Karpas-422 (cell line): ENCODE measurements at regions not wholly inside any gene's neighbourhood (a gene's known extent, or its start where the extent isn't known, plus 50 kb on each side); places are given as distances from the start of the nearest gene placed in this dataset.

ENCODE experiments used
- DNase-seq: peaks from one replicate; pipeline ENCODE4 v3.0.0-alpha.2; 2015
- H2AFZ ChIP-seq: fragments of 200-600 bp; sonication (generic); 2 replicates; pipeline ENCODE4 v1.6.1; 2014; ENCODE audit warnings: antibody characterized with exemption, low read length, mixed read lengths
- H3K27ac ChIP-seq: fragments of 200-600 bp; sonication (generic); 2 replicates; pipeline ENCODE4 v1.5.1; 2014; ENCODE audit warnings: mild to moderate bottlenecking, low read length, moderate library complexity
- H3K27me3 ChIP-seq: fragments of 200-600 bp; sonication (generic); 2 replicates; pipeline ENCODE4 v1.6.1; 2014; ENCODE audit warnings: low read length, mixed read lengths
- H3K36me3 ChIP-seq: fragments of 200-600 bp; sonication (generic); 2 replicates; pipeline ENCODE4 v1.6.1; 2014; ENCODE audit warnings: low read length, mixed read lengths; ENCODE audit not compliant: insufficient read depth
- H3K4me1 ChIP-seq: fragments of 200-600 bp; sonication (generic); 2 replicates; pipeline ENCODE4 v1.6.1; 2014; ENCODE audit warnings: mild to moderate bottlenecking, low read length, mixed read lengths
- H3K4me2 ChIP-seq: fragments of 200-600 bp; sonication (generic); 2 replicates; pipeline ENCODE4 v1.6.1; 2014; ENCODE audit warnings: low read length, low read depth, mild to moderate bottlenecking; ENCODE audit not compliant: poor library complexity, severe bottlenecking
- H3K4me3 ChIP-seq: fragments of 200-600 bp; sonication (generic); 2 replicates; pipeline ENCODE4 v1.5.1; 2014; ENCODE audit warnings: mild to moderate bottlenecking, antibody characterized with exemption, low read length, mixed read lengths
- H3K79me2 ChIP-seq: fragments of 200-600 bp; sonication (generic); 2 replicates; pipeline ENCODE4 v1.6.1; 2014; ENCODE audit warnings: mild to moderate bottlenecking, low read length, mixed read lengths
- H3K9ac ChIP-seq: fragments of 200-600 bp; sonication (generic); 2 replicates; pipeline ENCODE4 v1.6.0; 2014; ENCODE audit warnings: low read length
- H3K9me2 ChIP-seq: fragments of 200-600 bp; sonication (generic), shearing (Covaris generic); replicated peaks from 2 replicates; pipeline ENCODE4 v1.6.0; 2014; ENCODE audit warnings: mild to moderate bottlenecking, low read length, moderate library complexity; ENCODE audit not compliant: insufficient read depth
- H3K9me3 ChIP-seq: fragments of 300-700, 200-600 bp; sonication (generic); 2 replicates; pipeline ENCODE4 v1.6.1; 2014; ENCODE audit warnings: low read length, mixed read lengths
- H4K20me1 ChIP-seq: fragments of 200-600 bp; sonication (generic); 2 replicates; pipeline ENCODE4 v1.6.1; 2014; ENCODE audit warnings: mild to moderate bottlenecking, antibody characterized with exemption, low read length, low read depth; ENCODE audit not compliant: insufficient read depth

- H3K4me3 ChIP-seq = no peak overlapping the region
- no peaks in the 10 kb centered on the region for H3K79me2 ChIP-seq
- H2AFZ ChIP-seq = no peak overlapping the region
- H3K9me3 ChIP-seq = peaks cover 5% of the 10 kb centered on the region; the same call in 1 of the 2 replicates
- H3K4me2 ChIP-seq = no peak overlapping the region
- DNase-seq = no peak
- no peak overlapping the region for H3K9ac ChIP-seq
- H3K27me3 ChIP-seq = 0 out of 2 replicates have a peak, but pooled peaks cover 3% of the 10 kb centered on the region
- H3K27ac ChIP-seq = no peak overlapping the region
- no peaks in the 10 kb centered on the region for H3K36me3 ChIP-seq
- no peaks in the 10 kb centered on the region for H3K9me2 ChIP-seq
- no peaks in the 10 kb centered on the region for H3K4me1 ChIP-seq
- no peaks in the 10 kb centered on the region for H4K20me1 ChIP-seq
These were observed 127.1 kb upstream of the IPO9 start for GRCh38 chr1:201701831-201702230.

DNA sequence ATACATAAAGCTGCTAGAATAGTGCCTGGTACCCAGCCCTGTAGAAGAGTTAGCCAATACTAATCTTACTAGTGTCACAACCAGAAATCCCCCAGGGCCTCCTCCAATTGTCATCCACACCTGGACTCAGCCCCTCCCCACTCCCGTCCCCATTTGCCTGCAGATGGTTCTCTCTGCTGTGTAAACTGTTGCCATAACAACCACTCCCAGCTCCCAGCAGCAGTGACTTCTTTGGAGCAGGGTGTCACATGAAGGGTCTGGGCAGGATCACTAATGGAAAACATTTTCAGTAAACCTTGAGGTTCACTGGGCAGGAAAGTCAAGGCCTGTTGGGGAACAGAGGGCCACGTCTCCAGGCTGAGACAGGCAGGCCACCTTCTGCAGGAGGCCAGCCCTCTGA lies 126.0 kb upstream of the IPO9 start:
- H4K20me1 ChIP-seq = no peaks in the 10 kb centered on the region
- DNase-seq = no peak
- no peak overlapping the region for H3K27ac ChIP-seq
- H3K79me2 ChIP-seq = no peaks in the 10 kb centered on the region
- peaks cover 5% of the 10 kb centered on the region; the same call in 1 of the 2 replicates for H3K9me3 ChIP-seq
- 0 out of 2 replicates have a peak, but pooled peaks cover 3% of the 10 kb centered on the region for H3K27me3 ChIP-seq
- H3K4me3 ChIP-seq = no peak overlapping the region
- no peak overlapping the region for H2AFZ ChIP-seq
- no peaks in the 10 kb centered on the region for H3K36me3 ChIP-seq
- H3K9ac ChIP-seq = no peak overlapping the region
- no peak overlapping the region for H3K4me2 ChIP-seq
- H3K4me1 ChIP-seq = no peaks in the 10 kb centered on the region
- H3K9me2 ChIP-seq = no peaks in the 10 kb centered on the region

DNA sequence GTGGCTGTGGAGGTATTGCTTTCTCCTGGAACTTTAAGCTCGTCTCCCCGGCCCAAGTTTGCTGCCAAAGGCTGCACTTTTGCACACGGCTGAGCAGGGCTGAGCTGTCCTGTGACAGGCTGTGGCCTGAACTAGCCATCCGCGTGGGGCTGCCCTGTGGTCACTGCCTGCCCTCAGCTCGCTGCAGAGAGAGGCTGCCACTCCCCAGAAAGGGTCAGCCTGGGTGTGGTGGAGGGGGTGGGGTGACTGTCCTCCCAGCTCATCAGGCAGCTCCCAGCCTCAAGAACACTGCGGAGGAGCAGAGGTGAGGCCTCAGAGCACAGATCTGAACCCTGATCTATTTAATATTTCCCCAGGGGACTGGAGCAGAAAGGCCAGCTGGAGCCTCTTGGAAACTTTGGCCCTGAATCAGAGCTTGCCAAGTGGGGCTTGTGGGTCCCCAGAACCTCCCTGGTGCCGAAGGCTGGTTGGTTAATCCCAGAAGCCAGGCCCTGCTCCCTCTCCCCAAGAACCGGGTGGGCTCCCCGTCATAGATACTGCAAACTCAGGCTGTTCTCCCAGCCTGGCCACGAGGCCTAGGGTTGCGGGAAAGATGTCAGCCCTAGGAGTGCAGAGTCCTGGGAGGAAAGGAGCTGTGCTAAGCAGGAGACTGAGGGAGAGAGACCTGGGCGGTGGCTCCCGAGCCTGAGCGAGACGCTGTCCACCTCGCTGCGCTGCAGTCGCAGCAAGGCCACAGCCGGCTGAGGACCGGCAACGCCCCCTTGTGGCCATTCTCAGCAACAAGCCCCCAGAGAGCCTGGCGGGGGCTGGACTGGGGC lies 125.1 kb upstream of the IPO9 start:
- no peak overlapping the region for H2AFZ ChIP-seq
- H4K20me1 ChIP-seq = no peaks in the 10 kb centered on the region
- H3K27ac ChIP-seq = no peak overlapping the region
- no peak overlapping the region for H3K4me3 ChIP-seq
- H3K9ac ChIP-seq = no peak overlapping the region
- peak; percentile 90 for DNase-seq
- H3K79me2 ChIP-seq = no peaks in the 10 kb centered on the region
- H3K9me2 ChIP-seq = no peaks in the 10 kb centered on the region
- no peaks in the 10 kb centered on the region for H3K4me1 ChIP-seq
- 0 out of 2 replicates have a peak, but pooled peaks cover 3% of the 10 kb centered on the region for H3K27me3 ChIP-seq
- peaks cover 5% of the 10 kb centered on the region; the same call in 1 of the 2 replicates for H3K9me3 ChIP-seq
- H3K4me2 ChIP-seq = no peak overlapping the region
- no peaks in the 10 kb centered on the region for H3K36me3 ChIP-seq

DNA sequence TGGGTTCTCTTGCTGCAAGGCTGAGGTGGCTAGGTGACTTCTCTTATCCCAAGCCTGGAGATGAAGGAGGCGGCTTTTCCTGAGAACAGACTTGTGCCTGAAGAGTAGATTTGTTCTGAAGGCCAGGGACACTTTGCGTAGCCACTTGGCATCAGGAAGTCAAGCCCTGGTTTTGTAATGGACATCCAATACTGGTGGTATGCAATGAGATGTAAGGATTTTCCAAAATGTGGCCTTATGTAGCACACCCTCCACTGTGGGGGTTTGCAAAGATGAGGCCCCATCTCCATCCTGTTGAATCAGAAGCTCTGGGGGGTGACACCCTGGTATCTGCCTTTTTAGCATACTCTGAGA lies 124.5 kb upstream of the IPO9 start:
- no peak for DNase-seq
- no peak overlapping the region for H3K9ac ChIP-seq
- no peaks in the 10 kb centered on the region for H3K4me1 ChIP-seq
- H3K27ac ChIP-seq = no peak overlapping the region
- no peaks in the 10 kb centered on the region for H3K36me3 ChIP-seq
- H2AFZ ChIP-seq = no peak overlapping the region
- no peaks in the 10 kb centered on the region for H4K20me1 ChIP-seq
- no peak overlapping the region for H3K4me3 ChIP-seq
- no peaks in the 10 kb centered on the region for H3K79me2 ChIP-seq
- no peak overlapping the region for H3K4me2 ChIP-seq
- H3K27me3 ChIP-seq = 0 out of 2 replicates have a peak, but pooled peaks cover 3% of the 10 kb centered on the region
- H3K9me2 ChIP-seq = no peaks in the 10 kb centered on the region
- H3K9me3 ChIP-seq = peaks cover 5% of the 10 kb centered on the region; the same call in 1 of the 2 replicates

DNA sequence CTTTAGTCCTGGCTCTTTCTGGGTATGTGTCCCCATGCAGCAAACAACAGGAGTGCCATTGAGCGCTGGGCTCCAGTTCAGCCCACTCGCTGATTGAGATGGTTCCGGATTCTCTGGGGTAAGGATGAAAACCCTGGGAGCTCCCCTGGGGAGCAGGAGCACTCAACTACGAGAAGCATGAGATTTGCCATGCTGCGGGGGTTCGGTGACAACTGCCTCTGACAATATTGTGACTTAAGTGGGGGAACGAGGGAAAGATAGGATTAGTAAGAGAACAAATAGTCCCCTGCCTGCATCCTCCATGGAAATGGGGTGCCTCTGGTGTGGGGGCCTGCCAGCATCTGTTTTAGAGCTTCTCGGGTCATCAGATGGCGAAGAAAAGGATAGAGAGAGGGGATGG lies 123.6 kb upstream of the IPO9 start:
- H4K20me1 ChIP-seq = no peaks in the 10 kb centered on the region
- no peak overlapping the region for H3K9ac ChIP-seq
- H3K4me2 ChIP-seq = no peak overlapping the region
- H3K9me3 ChIP-seq = peaks cover 5% of the 10 kb centered on the region; the same call in 1 of the 2 replicates
- no peaks in the 10 kb centered on the region for H3K36me3 ChIP-seq
- H3K27me3 ChIP-seq = 0 out of 2 replicates have a peak, but pooled peaks cover 3% of the 10 kb centered on the region
- no peaks in the 10 kb centered on the region for H3K9me2 ChIP-seq
- H3K4me3 ChIP-seq = no peak overlapping the region
- no peaks in the 10 kb centered on the region for H3K4me1 ChIP-seq
- no peak for DNase-seq
- no peak overlapping the region for H3K27ac ChIP-seq
- no peak overlapping the region for H2AFZ ChIP-seq
- H3K79me2 ChIP-seq = no peaks in the 10 kb centered on the region

DNA sequence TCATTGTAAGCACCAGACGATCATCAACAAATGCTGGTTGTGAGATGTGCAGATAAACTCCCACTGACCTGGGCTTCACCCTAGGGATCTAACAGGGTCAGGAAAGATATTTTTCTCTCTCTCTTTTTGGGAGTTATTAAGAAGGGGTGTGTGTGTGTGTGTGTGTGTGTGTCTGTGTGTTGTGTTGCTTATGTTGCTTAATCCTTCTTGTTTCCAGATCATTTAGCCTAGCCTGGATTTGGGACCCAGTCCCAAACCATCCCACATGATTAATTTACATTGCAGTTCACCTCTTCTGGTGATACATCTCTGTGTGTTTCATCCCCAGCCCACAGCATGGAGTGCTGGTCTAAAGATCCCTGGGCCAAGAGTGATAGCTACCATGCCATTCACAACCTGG lies 122.8 kb upstream of the IPO9 start:
- no peaks in the 10 kb centered on the region for H3K4me1 ChIP-seq
- H3K27me3 ChIP-seq = 0 out of 2 replicates have a peak, but pooled peaks cover 3% of the 10 kb centered on the region
- no peaks in the 10 kb centered on the region for H3K36me3 ChIP-seq
- peaks cover 5% of the 10 kb centered on the region; the same call in 1 of the 2 replicates for H3K9me3 ChIP-seq
- no peak overlapping the region for H2AFZ ChIP-seq
- no peak overlapping the region for H3K4me2 ChIP-seq
- H4K20me1 ChIP-seq = no peaks in the 10 kb centered on the region
- no peak overlapping the region for H3K27ac ChIP-seq
- DNase-seq = no peak
- H3K9me2 ChIP-seq = no peaks in the 10 kb centered on the region
- no peaks in the 10 kb centered on the region for H3K79me2 ChIP-seq
- no peak overlapping the region for H3K4me3 ChIP-seq
- no peak overlapping the region for H3K9ac ChIP-seq

DNA sequence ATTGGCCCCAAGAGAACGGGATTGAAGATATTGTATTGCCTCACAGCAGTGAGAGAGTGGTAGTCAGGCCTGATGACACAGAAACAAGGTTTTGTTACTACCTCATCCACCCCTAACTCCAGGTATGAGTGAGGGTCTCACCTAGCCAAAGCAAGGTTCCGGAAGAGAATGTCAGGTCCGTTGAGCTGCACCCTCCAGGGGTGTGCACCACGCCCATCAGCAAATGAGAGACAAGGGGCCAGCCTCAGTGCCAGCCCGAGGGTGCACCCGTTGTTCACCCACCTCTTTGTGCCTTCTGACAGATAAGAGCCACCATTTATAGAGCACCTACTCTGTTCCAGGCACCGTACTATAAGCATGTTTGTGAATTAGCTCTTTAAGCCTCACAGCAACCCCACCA lies 121.9 kb upstream of the IPO9 start:
- Histone ChIP-seq H3K9me3 (0 out of 2 replicates have a peak, but pooled peaks cover under 1% of the 10 kb centered on the region), H2AFZ (no peak overlapping the region), H3K4me1 (no peaks in the 10 kb centered on the region), H3K27ac (no peak overlapping the region), H3K79me2 (no peaks in the 10 kb centered on the region), H3K4me3 (no peak overlapping the region), H3K36me3 (no peaks in the 10 kb centered on the region), H3K4me2 (no peak overlapping the region), H4K20me1 (no peaks in the 10 kb centered on the region), H3K9ac (no peak overlapping the region), H3K9me2 (no peaks in the 10 kb centered on the region), H3K27me3 (0 out of 2 replicates have a peak, but pooled peaks cover under 1% of the 10 kb centered on the region)
- DNase-seq = no peak

GRCh38 chr1:201707656-201708055 lies 121.3 kb upstream of the IPO9 start:
- H3K36me3 ChIP-seq = no peaks in the 10 kb centered on the region
- no peaks in the 10 kb centered on the region for H3K79me2 ChIP-seq
- H3K9me3 ChIP-seq = no peaks in the 10 kb centered on the region
- no peak for DNase-seq
- no peaks in the 10 kb centered on the region for H3K4me1 ChIP-seq
- H3K9me2 ChIP-seq = no peaks in the 10 kb centered on the region
- H2AFZ ChIP-seq = no peak overlapping the region
- no peaks in the 10 kb centered on the region for H4K20me1 ChIP-seq
- H3K4me2 ChIP-seq = no peak overlapping the region
- H3K4me3 ChIP-seq = no peak overlapping the region
- H3K27me3 ChIP-seq = no peaks in the 10 kb centered on the region
- H3K27ac ChIP-seq = no peak overlapping the region
- no peak overlapping the region for H3K9ac ChIP-seq
